B cell (primary cell): ENCODE measurements at regions not wholly inside any gene's neighbourhood (a gene's known extent, or its start where the extent isn't known, plus 50 kb on each side); places are given as distances from the start of the nearest gene placed in this dataset.

Source experiments
- CTCF ChIP-seq: fragments of 200-600 bp; IDR thresholded peaks from one replicate; pipeline ENCODE4 v1.8.0; 2022; ENCODE audit warnings: antibody characterized with exemption, mild to moderate bottlenecking
- EZH2 ChIP-seq: IDR thresholded peaks from 2 replicates; pipeline ENCODE4 v1.6.1; 2012; ENCODE audit warnings: borderline replicate concordance, low read depth, mild to moderate bottlenecking, moderate library complexity, low read length; ENCODE audit not compliant: insufficient read depth, poor library complexity, severe bottlenecking

GRCh38 chr1:222876182-222876581, 61.3 kb downstream of the DISP1 start:
- TF ChIP-seq CTCF = no peak
- TF ChIP-seq EZH2 = no peak
